IPS-NIHi7 (cell line): ENCODE measurements at regions not wholly inside any gene's neighbourhood (a gene's known extent, or its start where the extent isn't known, plus 50 kb on each side); places are given as distances from the start of the nearest gene placed in this dataset.
"Not testable (repeated sequence)": the region's sequence is repeated elsewhere in the genome, so short reads cannot be mapped to it uniquely, and the experiment has no call there.

Experiments
- DNase-seq: peaks from one replicate; pipeline ENCODE4 v3.0.0; 2012; ENCODE audit warnings: mixed read lengths; ENCODE audit errors: extremely low spot score

DNA sequence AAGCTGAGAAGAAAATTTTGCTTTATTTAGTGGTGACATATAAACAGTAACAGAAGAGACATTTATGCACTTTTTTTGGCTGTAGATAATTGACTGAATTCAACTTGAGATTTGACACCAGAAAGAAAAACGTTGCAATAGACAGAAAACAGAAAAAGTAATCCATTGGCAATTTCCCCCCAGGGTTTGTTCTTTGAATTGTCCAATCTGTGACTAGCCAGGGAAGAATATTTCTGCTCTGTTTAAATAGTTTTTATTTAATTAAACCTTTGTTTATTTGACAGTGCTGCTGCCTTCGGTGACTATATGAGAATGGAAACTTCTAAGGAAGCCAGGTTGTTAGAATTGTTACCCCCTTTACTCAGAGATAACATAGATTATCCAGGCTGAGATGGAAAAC lies 210.6 kb downstream of the DEPDC1B start:
- DNase-seq = no peak

DNA sequence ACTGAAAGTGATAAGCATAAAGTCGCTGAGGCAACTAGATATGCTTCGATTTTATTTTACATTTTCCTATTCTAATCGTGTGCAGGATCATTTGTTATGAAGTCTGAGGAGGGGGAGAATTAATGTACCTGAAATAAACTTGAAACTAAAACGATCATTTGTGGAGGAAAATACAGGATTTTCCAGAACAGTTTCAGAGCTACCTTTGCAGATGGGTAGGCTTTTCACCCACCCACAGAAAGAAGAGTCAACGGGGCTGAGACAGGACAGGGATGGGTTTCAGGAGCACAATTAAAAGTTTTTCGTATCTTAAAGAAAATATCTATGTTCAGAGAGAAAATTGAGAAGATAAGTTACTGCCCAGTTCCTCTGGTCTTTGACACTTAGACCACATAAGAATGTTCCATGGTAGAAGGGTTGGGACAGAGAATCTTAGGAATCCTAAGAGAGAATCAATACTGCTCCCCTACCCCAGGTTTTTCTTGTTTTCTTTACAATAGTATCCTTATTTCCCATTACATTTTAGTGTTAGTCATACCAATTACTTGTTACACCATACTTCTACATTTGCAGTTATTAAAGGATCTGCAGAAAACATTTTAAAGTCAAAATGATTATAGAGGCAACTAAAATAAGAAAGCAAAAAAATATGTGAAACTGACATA lies 211.4 kb downstream of the DEPDC1B start:
- no peak for DNase-seq

DNA sequence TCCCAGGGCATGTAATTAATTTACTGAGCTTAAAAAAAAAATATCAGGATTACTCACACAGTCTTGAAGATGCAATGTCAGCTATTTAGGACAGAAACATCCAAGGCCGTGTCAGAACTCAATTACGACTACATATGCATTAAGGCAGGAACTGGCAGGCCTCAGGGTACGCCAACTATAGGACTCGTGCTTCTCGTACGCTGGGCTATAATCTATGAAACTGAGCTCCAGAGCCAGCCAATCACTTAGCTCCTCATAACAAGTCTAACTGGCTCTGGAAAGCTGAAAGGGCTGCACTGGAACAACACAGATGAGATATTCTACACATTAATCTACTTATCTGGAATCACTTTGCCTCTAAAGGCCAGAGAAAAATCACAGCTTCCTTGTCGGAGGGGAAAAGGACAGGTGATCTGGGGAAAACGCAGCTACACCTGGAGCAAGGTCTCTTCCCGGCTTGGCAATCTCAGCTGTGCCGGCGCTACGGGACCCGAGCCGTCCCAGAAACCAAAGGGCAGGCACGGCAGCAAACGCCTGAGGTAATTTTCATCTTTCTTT lies 212.0 kb downstream of the DEPDC1B start:
- no peak for DNase-seq

DNA sequence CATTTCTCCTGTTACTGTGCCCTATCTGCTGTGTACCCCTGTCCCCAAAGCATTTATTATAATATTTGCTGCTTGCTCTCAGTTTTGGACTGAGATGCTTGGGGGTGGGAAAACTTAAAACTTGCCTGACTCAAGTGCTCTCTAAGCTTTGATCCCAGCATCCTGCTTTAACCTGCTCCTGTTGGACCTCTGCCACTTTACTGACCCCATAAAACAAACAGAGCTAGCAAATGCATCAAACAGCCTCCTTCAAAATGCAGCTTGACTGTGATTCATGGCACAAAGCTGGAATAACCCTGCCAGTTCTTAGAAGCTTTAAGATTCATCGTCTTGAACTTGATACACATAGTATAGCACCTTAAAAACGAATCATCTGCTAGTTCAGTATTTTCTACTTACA lies 212.5 kb downstream of the DEPDC1B start:
- DNase-seq = no peak

DNA sequence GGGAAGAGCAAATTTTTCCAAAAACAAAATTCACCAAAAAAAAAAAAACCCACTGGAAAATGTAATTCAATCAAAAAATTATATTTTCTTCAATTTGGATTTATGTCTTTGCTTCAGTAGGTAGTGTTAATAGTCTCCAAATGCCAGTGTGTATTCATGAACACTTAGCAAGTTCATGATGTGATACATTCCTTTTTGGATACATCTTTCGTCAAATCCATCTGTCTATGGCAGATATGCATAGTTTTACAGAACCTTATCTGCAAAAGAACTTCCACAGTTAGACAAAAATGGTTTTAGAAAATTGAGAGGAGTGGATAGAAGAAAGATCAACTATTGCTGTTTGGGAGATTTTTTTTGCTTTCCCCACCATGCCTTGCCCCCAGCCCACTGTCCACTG lies 214.6 kb downstream of the DEPDC1B start:
- no peak for DNase-seq

DNA sequence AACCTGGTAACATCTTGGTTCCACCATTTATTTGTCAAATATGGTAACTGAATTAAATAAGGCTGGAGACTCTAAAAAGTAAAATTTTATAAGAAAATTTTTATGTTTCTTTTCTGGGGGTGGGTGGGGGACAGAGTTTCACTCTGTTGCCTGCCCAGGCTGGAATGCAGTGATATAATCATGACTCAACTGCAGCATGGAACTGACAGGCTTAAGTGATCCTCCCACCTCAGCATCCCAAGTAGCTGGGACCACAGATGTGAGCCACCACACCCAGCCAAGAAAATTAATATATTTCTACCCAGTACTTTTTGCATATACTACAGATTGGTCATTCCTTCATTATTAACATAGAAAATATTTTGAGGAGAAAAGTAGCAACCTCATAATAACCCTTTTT lies 216.9 kb downstream of the DEPDC1B start:
- no peak for DNase-seq

DNA sequence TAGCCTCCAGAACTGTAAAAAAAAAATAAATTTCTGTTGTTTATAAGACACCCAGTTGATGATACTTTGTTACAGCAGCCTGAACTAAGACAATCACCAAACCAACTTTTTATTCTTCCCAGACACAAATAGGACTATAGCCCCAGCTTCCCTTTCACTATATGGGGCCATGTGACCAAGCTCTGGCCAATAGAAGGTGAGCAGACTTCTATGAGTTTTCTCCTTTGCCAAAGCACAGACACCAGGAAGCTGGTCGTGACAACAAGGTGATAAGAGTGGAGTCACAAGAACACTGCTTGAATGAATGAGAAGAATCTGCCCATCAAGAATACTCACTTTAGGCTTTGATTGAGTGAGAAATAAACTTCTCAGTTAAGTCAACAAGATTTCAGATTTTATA lies 217.7 kb downstream of the DEPDC1B start:
- DNase-seq = no peak

DNA sequence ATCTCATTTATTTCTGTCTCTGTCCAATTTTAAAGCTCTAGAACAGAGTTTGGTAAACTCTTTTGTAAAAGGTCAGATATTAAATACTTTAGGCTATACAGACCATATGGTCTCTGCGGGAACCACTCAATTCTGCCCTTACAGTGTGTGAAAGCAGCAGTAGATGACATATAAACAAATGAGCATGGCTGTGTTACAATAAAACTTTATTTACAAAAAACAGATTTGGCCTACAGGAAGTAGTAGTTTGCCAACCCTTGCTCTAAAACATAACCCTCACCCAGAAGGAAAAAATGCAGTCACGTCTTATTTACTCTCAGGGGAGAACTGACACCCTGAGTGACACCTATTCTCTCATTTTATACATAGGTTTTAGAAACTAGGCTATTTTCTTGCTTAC lies 220.4 kb downstream of the DEPDC1B start:
- no peak for DNase-seq

DNA sequence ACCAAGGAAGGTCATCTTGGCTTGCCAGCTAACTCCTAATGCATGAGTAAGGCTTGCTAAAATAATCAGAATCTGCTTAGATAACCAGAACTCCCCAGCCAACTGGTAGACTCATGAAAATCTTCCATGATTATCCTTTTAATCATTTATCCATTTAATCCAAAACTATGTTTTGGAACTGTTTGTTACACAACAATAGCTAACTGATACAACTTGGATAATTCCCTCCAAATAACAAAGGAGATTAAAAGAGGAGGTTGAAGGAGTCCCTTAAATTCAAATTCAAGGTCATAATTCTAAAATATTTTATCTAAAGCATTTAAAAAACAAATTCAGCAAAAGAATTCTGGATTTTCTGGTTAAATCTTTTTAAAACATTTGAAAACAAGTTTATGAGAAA lies 222.1 kb downstream of the DEPDC1B start:
- DNase-seq = no peak

DNA sequence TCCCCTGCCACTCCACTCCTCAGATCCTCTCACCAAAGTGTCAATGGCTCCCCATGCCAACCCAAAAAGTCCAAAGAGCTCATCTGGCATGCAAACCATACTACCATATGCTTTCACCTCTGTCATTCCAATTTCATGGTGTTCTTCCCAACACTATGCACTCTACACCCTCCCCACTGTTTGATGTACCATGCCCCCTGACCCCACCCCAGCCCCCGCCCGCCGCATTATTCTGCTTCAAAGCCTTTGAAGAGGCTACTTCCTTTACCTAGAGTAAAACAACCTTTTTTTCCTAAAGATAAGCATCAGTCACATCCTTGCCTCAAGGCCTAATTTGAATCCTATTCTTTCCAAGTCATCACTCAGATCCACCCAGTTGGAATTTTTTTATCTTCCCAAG lies 226.3 kb downstream of the DEPDC1B start:
- no peak for DNase-seq

DNA sequence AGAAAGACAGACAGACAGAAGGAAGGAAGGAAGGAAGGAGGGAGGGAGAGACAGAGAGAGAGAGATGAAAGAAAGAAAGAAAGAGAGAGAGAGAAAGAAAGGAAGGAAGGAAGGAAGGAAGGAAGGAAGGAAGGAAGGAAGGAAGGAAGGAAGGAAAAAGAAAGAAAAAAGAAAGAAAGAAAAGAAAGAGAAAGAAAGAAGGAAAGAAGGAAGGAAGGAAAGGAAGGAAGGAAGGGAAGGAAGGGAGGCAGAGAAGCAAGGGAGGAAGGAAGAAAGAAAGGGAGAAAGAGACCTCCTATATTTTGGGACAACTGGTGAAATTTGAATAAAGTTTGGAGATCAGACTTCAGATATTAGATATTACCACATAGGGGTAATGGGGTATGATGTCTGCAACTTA lies 226.9 kb downstream of the DEPDC1B start:
- DNase-seq = not testable (repeated sequence)

DNA sequence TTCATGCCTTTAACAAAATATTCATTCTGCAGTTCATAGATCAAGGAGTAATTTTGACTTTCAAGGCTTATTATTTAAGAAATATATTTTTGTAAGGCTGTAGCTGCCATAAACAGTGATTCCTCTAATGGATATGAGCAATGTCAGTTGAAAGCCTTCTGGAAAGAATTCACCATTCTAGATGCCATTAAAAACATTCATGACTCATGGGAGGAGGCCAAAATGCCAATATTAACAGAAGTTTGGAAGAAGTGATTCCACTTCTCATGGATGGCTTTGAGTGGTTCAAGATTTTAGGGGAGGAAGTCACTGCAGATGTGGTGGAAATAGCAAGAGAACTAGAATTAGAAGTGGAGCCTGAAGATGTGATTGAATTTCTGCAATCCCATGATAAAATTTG lies 229.1 kb downstream of the DEPDC1B start:
- no peak for DNase-seq

DNA sequence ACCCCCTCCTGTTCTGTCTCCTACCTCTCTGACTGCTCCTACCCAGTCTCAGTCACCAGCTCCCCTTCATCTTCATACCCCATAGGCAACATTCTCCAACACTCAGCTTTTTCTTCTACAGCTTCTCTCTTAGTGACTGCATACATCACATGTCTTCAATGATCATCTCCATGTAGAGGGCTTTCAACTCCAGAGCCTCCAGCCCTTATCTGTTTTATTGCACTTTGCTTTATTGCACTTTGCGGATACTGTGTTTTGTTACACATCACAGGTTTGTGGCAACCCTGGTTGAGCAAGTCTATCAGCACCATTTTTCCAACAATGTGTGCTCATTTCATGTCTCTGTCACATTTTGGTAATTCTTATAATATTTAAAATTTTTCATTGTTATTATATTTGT lies 230.7 kb downstream of the DEPDC1B start:
- no peak for DNase-seq

DNA sequence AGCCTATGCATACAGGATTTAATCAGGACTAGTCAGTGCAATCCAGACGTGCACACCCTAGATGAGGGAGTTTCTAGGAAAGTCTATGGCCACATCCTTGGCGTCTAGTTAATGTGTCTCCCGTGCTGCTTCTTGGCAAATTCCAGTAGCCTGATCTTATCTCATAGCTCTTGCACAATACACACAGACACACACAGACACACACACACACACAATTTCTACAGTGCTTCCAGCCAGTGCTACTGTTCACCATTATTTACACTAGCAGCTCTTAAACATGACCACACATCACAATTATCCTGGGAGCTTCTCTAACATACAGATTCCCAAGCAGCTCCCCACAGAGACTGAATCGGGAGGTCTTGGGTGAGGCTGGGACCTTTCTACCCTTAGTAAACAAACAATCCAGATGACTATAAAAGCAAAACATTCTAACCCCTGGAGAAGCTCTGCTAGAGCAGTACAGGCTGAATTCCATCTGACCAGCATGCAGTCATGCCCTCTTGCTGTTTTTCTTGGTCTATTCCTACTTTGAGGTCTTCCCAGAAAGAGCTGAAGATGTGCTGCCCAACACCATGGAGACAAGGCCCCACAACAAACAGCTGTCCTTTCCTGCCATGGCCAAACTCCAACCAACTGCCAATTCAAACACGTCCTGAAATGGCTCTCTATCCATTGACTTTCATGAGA lies 236.6 kb downstream of the DEPDC1B start:
- no peak for DNase-seq

DNA sequence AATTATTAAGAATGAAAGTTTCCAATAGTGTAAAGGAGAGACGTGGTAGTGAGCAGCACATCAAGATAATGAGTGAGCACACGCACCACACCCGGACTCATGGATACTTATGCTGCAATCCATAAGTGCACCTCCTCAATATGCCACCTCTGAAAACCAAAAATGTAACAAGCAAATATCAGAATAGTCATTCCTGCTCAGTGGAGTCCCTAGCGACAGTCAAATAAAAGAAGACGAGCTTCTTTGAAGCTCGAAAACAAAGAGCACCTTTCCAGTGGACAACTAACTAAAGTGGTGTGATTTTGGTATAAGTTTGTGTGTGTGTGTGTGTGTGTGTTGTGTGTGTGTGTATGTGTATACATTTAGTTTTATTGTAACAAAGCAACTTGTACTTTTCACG lies 241.3 kb downstream of the DEPDC1B start:
- no peak for DNase-seq

DNA sequence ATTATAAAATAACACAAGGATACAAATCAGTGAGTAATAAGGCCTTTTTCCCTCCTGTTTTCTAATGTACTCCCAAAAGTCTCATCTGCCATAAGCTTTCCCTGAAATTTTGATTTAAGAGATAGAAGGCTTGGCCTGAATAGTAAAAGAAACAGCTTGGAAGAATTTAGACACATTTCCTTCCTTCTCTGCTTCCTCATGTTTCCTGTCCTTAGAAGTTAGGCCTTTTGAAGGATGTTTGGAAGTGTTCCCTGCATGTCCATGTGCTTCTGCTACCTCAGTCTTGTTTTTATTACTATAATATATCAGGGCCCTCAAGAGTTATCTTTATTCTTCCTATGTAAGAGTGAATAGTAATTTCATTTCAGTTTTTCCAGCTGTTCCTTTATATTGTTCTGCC lies 242.7 kb downstream of the DEPDC1B start:
- no peak for DNase-seq

DNA sequence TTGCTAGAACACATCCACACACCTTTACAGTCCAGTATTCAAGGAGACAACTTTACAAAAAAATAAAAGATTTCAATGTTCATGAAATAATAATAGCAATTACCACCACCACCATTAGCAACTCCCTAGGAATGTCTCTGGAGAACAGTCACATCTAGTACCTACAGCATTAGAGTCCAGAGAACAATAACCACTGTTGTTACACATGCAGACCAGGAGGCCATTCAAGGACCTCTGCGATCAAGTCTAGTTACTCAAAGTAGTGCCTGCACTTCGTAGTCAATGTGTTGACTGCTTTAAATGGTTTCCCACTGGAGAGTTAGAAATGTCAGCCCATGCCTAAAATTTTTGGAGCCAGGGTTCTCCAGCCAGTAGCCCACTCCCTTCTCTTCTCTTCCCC lies 244.4 kb downstream of the DEPDC1B start:
- DNase-seq = no peak

DNA sequence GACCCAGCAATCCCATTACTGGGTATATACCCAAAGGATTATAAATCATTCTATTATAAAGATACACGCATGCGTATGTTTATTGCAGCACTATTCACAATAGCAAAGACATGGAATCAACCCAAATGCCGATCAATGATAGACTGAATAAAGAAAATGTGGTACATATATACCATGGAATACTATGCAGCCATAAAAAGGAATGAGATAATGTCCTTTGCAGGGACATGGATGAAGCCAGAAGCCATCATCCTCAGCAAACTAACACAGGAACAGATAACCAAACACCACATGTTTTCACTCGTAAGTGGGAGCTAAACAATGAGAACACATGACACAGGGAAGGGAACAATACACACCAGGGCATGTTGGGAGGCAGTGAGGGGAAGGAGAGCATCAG lies 245.7 kb downstream of the DEPDC1B start:
- not testable (repeated sequence) for DNase-seq

DNA sequence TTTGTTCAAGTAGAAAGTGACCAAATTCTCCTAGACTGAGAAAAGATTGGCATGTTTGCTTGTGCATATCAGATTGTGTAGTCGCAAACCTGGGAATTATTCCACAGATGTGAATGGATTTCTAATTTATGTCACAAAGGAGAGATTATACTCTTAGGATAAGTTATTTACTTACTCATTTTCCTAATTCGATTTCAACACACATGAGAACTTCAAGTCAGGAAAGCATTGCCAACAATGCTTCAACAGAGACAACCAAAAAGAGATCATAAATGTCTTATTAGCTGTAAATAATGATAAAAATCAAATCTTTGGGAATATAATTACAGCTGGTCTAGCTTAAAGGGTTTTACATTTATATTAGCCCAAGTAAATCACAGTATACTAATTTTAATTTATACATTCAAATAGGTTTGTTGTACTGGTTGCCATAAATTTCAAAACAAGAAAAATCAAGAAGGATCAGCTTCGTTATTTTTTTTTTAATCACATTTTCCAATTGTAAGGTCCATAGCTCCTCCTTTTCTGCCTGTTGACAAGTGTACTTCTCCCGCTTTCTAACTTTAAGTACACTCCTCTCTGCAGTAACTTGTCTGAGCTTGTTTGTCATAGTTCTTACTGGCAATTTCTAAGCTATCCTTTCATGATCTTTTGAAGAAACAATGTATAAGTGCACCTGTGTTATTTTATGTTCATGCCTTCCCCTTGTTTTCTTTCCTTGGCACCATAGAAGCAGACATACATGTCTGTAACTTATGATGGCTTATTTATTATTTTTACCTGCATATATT lies 246.6 kb downstream of the DEPDC1B start:
- no peak for DNase-seq

DNA sequence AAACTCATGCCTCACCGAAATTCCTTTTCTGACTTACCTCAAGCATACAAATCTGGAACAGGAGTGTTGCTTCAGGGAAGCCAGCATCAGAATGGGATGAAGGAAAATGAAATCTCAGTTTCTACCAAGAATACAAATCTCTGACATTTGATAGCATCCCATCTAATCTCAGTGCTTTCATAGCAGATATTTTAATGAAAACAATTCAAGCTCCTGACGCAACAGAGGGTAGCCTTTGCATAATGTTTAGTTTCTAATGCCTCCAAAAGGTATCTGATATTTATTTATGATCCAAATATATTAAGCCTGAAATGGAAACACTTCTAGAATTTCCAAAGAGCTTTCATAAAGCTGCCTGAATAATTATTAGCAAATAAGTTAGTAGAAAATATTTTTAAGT lies 251.4 kb downstream of the DEPDC1B start:
- DNase-seq = no peak

DNA sequence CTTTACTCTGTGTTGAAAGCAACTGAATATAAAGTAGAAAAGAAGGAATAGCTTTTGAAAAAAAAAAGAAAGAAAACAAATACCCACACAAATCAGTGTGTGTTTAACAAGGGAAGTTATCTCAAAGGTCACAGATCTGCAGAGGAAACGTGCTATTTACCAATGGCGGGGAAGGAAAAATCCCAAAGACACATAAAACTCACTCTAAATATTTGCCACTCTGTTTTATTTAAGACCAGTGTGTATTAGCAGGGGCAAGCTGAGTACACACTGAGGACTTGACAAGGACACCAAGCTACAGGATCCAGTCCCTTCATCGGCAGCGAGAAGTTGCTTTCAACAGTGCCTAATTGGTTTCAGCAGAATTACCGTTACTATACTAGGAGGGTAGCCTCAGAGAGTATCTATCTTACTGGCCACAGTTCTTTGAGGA lies 252.5 kb downstream of the DEPDC1B start:
- DNase-seq = no peak

DNA sequence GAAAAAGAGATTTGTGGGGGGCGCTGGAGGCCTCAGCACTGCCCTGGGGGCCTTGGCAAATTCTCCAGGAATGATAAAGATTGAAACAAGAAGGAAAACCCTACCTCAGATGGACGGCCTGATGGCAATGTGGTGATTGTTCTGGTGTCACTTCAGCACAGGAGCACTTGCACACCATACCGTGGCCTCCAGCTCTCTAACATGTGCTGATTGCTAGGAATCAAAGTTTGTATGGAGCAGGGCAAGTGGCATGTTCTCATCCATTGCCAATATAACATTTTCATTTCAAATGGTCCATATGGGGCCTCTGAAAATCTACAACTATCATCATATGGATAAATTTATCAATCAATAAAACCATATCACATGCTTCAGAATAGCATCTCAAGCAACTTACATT lies 253.0 kb downstream of the DEPDC1B start:
- DNase-seq = no peak

DNA sequence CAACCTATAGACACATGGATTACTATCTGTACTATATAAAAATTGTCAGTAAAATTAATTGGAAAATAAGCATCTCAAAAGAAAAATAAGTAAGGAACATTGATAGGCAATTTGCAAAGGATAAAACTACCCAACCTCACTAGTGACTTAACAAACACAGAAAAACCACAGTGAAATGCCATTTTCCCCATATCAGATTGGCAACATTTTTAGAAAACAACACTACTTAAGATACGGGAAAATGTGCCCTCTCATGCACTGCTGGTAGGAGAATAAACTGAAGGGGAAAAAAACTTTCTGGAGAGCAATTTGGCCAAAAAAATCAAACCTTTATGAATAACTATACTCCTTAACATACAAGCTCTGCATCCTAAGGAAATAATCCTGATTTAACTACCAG lies 254.0 kb downstream of the DEPDC1B start:
- no peak for DNase-seq
